ENCODE measurements at regions not wholly inside any gene's neighbourhood (a gene's known extent, or its start where the extent isn't known, plus 50 kb on each side); places are given as distances from the start of the nearest gene placed in this dataset.

GRCh38 chr2:37457401-37457901 is 113.0 kb downstream of the QPCT start:
- no peak for TF ChIP-seq POLR2AphosphoS5 (IDR thresholded peaks at IDR 0.05)
- TF ChIP-seq CTCF (IDR thresholded peaks at IDR 0.05) = no peak
- TF ChIP-seq POLR2A (IDR thresholded peaks at IDR 0.05) = no peak
